Upper lobe of left lung (tissue), 6 donors: ENCODE measurements at regions not wholly inside any gene's neighbourhood (a gene's known extent, or its start where the extent isn't known, plus 50 kb on each side); places are given as distances from the start of the nearest gene placed in this dataset.

Experiments used
- ATAC-seq, 2 donors: fragments of 200-7000 bp; cut with Tn5 transposase; one replicate each; pipeline ENCODE4 v1.9.1; 2022; ENCODE audit warnings: mild to moderate bottlenecking in 2 of 2, moderate library complexity in 2 of 2; ENCODE audit not compliant: low FRiP score in 2 of 2
- DNase-seq, 2 donors: peaks; one replicate each; pipeline ENCODE4 v3.0.0-alpha.2; 2019 to 2020
- H3K27ac ChIP-seq, 4 donors: fragments of 200-600 bp; sonication (generic); one replicate each; pipeline ENCODE4 v1.5.1; 2016 to 2019
- H3K27me3 ChIP-seq, 4 donors: fragments of 200-600 bp; sonication (generic); one replicate each; pipeline ENCODE4 v1.5.1; 2017 to 2019
- H3K36me3 ChIP-seq, 4 donors: fragments of 200-600 bp; sonication (generic); one replicate each; pipeline ENCODE4 v1.5.1; 2016 to 2019
- H3K4me1 ChIP-seq, 4 donors: fragments of 200-600 bp; sonication (generic); one replicate each; pipeline ENCODE4 v1.5.1; 2018 to 2019
- H3K4me3 ChIP-seq, 4 donors: fragments of 200-600 bp; sonication (generic); one replicate each; pipeline ENCODE4 v1.5.1; 2017 to 2019; ENCODE audit warnings: mild to moderate bottlenecking in 2 of 4, moderate library complexity in 1 of 4
- H3K9me3 ChIP-seq, 4 donors: fragments of 200-600 bp; sonication (generic); one replicate each; pipeline ENCODE4 v1.5.1; 2018 to 2019
- CTCF ChIP-seq, 6 experiments: fragments of 450-650 bp in 4 of 6; fragments of 200-600 bp in 2 of 6; sonication (generic) in 2 of 6; IDR thresholded peaks; one replicate each; pipeline ENCODE4 v1.5.1; 2016 to 2019; ENCODE audit warnings: antibody characterized with exemption in 6 of 6
- EP300 ChIP-seq, 4 donors: sonication (generic); formaldehyde crosslinking; IDR thresholded peaks; one replicate each; pipeline ENCODE4 v1.5.1; 2017; ENCODE audit warnings: antibody characterized with exemption in 4 of 4, control low read depth in 2 of 4
- POLR2A ChIP-seq, 4 donors: fragments of 450-650 bp; IDR thresholded peaks; one replicate each; pipeline ENCODE4 v1.5.1; 2016 to 2017; ENCODE audit warnings: antibody characterized with exemption in 4 of 4, mild to moderate bottlenecking in 2 of 4
- POLR2AphosphoS5 ChIP-seq, 2 donors: sonication (generic); formaldehyde crosslinking; IDR thresholded peaks; one replicate each; pipeline ENCODE4 v1.5.1; 2017; ENCODE audit warnings: antibody characterized with exemption in 2 of 2
- WGBS, 2 donors: methylation state at CpG; one replicate each; pipeline ENCODE4 v1.1.5; 2017 to 2018; 5-methylcytosine and 5-hydroxymethylcytosine counted together
- donor health status: DM: no; HTN: no; CAD: no; lungs with moderate emphysema.
- donor health status: DM: no; HTN: yes; CAD: no; lungs with severe emphysema.

- H3K4me3 ChIP-seq: no peak overlapping the region
- H3K27me3 ChIP-seq: no peaks in the 10 kb centered on the region
- H3K36me3 ChIP-seq: no peaks in the 10 kb centered on the region
- TF ChIP-seq CTCF (IDR thresholded peaks at IDR 0.05) (no peak), EP300 (IDR thresholded peaks at IDR 0.05) (no peak), POLR2AphosphoS5 (IDR thresholded peaks at IDR 0.05) (no peak), POLR2A (IDR thresholded peaks at IDR 0.05) (no peak)
- DNase-seq (peak in 1 of 2 donors; percentile 26), ATAC-seq (no peak)
- no peaks in the 10 kb centered on the region for H3K9me3 ChIP-seq
- WGBS, 2 donors: 42 to 63% methylated on average over 4 to 6 of the region's 6 CpGs
- no peaks in the 10 kb centered on the region for H3K4me1 ChIP-seq
- H3K27ac ChIP-seq: no peak overlapping the region
These were observed 128.9 kb upstream of the TMEM164 start for GRCh38 chrX:109873983-109874382.

DNA sequence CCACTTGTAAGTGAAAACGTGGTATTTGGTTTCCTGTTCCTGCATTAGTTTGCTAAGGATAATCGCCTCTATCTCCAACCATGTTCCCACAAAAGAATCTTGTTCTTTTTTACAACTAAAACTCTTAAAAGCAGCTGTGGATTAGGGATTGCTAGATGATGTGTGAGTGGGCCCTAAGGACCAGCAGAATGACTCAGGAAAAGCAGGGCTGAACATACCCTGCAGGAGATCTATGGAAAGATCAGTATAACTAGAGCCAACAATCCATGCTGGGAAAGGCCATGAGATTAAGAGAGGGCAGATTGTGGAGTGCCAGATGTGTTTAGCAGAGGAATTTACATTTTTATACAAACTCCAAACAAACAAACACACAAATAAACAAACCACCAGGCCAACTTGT, 128.4 kb upstream of the TMEM164 start:
- ATAC-seq (no peak), DNase-seq (no peak)
- Histone ChIP-seq H3K27ac (no peak overlapping the region), H3K36me3 (no peaks in the 10 kb centered on the region), H3K4me3 (no peak overlapping the region), H3K27me3 (no peaks in the 10 kb centered on the region), H3K9me3 (no peaks in the 10 kb centered on the region), H3K4me1 (no peaks in the 10 kb centered on the region)
- TF ChIP-seq POLR2A (IDR thresholded peaks at IDR 0.05) (no peak), POLR2AphosphoS5 (IDR thresholded peaks at IDR 0.05) (no peak), EP300 (IDR thresholded peaks at IDR 0.05) (no peak), CTCF (IDR thresholded peaks at IDR 0.05) (no peak)
- 46 to 48% methylated on average over 2 of the region's 2 CpGs for WGBS, 2 donors

- H3K27ac ChIP-seq: no peak overlapping the region
- WGBS, 2 donors: 96% methylated on average over 21 of the region's 30 CpGs; no CpG with 5 or more reads in 1 of the 2 donors
- H3K4me3 ChIP-seq: no peak overlapping the region
- peak in 1 of 2 donors; percentile 38 for DNase-seq
- ATAC-seq: no peak
- TF ChIP-seq POLR2A (IDR thresholded peaks at IDR 0.05) (no peak), POLR2AphosphoS5 (IDR thresholded peaks at IDR 0.05) (no peak), EP300 (IDR thresholded peaks at IDR 0.05) (no peak), CTCF (IDR thresholded peaks at IDR 0.05) (no peak)
- H3K4me1 ChIP-seq: no peaks in the 10 kb centered on the region
- H3K27me3 ChIP-seq: no peaks in the 10 kb centered on the region
- no peaks in the 10 kb centered on the region for H3K9me3 ChIP-seq
- H3K36me3 ChIP-seq: no peaks in the 10 kb centered on the region
These were observed 127.1 kb upstream of the TMEM164 start for GRCh38 chrX:109875831-109876230.

GRCh38 chrX:109878236-109878635, 124.7 kb upstream of the TMEM164 start:
- H3K36me3 ChIP-seq: no peaks in the 10 kb centered on the region
- no peak overlapping the region for H3K27ac ChIP-seq
- H3K4me3 ChIP-seq: no peak overlapping the region
- no peak for DNase-seq
- H3K27me3 ChIP-seq: no peaks in the 10 kb centered on the region
- H3K4me1 ChIP-seq: no peaks in the 10 kb centered on the region
- ATAC-seq: no peak
- no peaks in the 10 kb centered on the region for H3K9me3 ChIP-seq
- TF ChIP-seq POLR2AphosphoS5 (IDR thresholded peaks at IDR 0.05) (no peak), POLR2A (IDR thresholded peaks at IDR 0.05) (no peak), EP300 (IDR thresholded peaks at IDR 0.05) (no peak), CTCF (IDR thresholded peaks at IDR 0.05) (no peak)
- 48 to 58% methylated on average over 2 of the region's 2 CpGs for WGBS, 2 donors

- Histone ChIP-seq H3K9me3 (no peaks in the 10 kb centered on the region), H3K36me3 (no peaks in the 10 kb centered on the region), H3K27ac (no peak overlapping the region), H3K4me3 (no peak overlapping the region), H3K4me1 (no peaks in the 10 kb centered on the region), H3K27me3 (no peaks in the 10 kb centered on the region)
- WGBS, 2 donors: 57 to 71% methylated on average over 2 of the region's 2 CpGs
- TF ChIP-seq POLR2A (IDR thresholded peaks at IDR 0.05) (no peak), POLR2AphosphoS5 (IDR thresholded peaks at IDR 0.05) (no peak), EP300 (IDR thresholded peaks at IDR 0.05) (no peak), CTCF (IDR thresholded peaks at IDR 0.05) (no peak)
- ATAC-seq (no peak), DNase-seq (no peak)
These were observed 122.9 kb upstream of the TMEM164 start for GRCh38 chrX:109879991-109880390.
